H1 (cell line): ENCODE measurements at regions not wholly inside any gene's neighbourhood (a gene's known extent, or its start where the extent isn't known, plus 50 kb on each side); places are given as distances from the start of the nearest gene placed in this dataset.

Experiments
- CTCF ChIA-PET: fragments of 300-600 bp; sonication (Branson Sonifier 250); formaldehyde crosslinking; loops from one replicate; lab custom pipeline; 2021; ENCODE audit not compliant: partially characterized antibody; lab: Charles Lee
- POLR2A ChIA-PET: fragments of 300-600 bp; sonication (Branson Sonifier 250); formaldehyde crosslinking; loops from one replicate; lab custom pipeline; 2021; ENCODE audit warnings: inconsistent platforms; ENCODE audit not compliant: partially characterized antibody; lab: Charles Lee
- DNase-seq, 2 experiments: peaks; one replicate each; pipeline versions ENCODE4 v3.0.0 to v3.0.0-alpha.2; 2010 to 2022; ENCODE audit warnings: low spot score in 2 of 2, low read depth in 1 of 2, mixed read lengths in 1 of 2
- FAIRE-seq: peaks from 2 replicates; lab custom pipeline; 2011; peaks lifted over from hg19 to GRCh38; lab: Jason Lieb, UNC
- H2AFZ ChIP-seq: 2 replicates; pipeline ENCODE4 v1.8.1; 2012; ENCODE audit warnings: low read length, inconsistent platforms
- H2AK5ac ChIP-seq: 2 replicates; pipeline ENCODE4 v1.6.1; 2013; ENCODE audit warnings: low read depth, low read length
- H2BK120ac ChIP-seq: replicated peaks from 2 replicates; pipeline ENCODE3; 2013; ENCODE audit warnings: low read depth, low read length, inconsistent platforms
- H2BK12ac ChIP-seq: 2 replicates; pipeline ENCODE4 v1.6.1; 2013; ENCODE audit warnings: low read depth, low read length
- H2BK15ac ChIP-seq: 2 replicates; pipeline ENCODE4 v1.6.1; 2013; ENCODE audit warnings: low read length
- H2BK20ac ChIP-seq: 2 replicates; pipeline ENCODE4 v1.6.1; 2013; ENCODE audit warnings: low read length
- H2BK5ac ChIP-seq: 2 replicates; pipeline ENCODE4 v1.6.1; 2013; ENCODE audit warnings: low read depth, low read length
- H3K14ac ChIP-seq: 2 replicates; pipeline ENCODE4 v1.6.1; 2013; ENCODE audit warnings: inconsistent platforms; ENCODE audit not compliant: insufficient read length
- H3K18ac ChIP-seq: 2 replicates; pipeline ENCODE4 v1.6.1; 2013; ENCODE audit warnings: low read length; ENCODE audit errors: extremely low read depth
- H3K23ac ChIP-seq: 2 replicates; pipeline ENCODE4 v1.6.1; 2013; ENCODE audit warnings: inconsistent platforms; ENCODE audit not compliant: insufficient read length
- H3K23me2 ChIP-seq: 2 replicates; pipeline ENCODE4 v1.6.1; 2013; ENCODE audit warnings: low read depth, low read length
- H3K27ac ChIP-seq: 2 replicates; pipeline ENCODE4 v1.6.1; 2011; ENCODE audit warnings: low read depth, low read length, inconsistent platforms
- H3K27me3 ChIP-seq, 4 experiments: replicated peaks in 1 of 4; 1 replicate in 1 of 4; 2 replicates in 3 of 4; pipeline versions ENCODE4 v1.6.1 to v1.8.1; 2011 to 2013; ENCODE audit warnings: low read length in 3 of 4, mild to moderate bottlenecking in 3 of 4, inconsistent platforms in 2 of 4, mixed read lengths in 2 of 4, moderate library complexity in 1 of 4; ENCODE audit not compliant: control insufficient read depth in 3 of 4, insufficient read depth in 3 of 4; ENCODE audit errors: extremely low read depth in 1 of 4
- H3K36me3 ChIP-seq, 4 experiments: 2 replicates each; pipeline versions ENCODE4 v1.6.1 to v1.8.1; 2011 to 2013; ENCODE audit warnings: mild to moderate bottlenecking in 4 of 4, low read length in 3 of 4, moderate library complexity in 2 of 4, control low read depth in 1 of 4, inconsistent platforms in 1 of 4; ENCODE audit not compliant: insufficient read depth in 4 of 4, control insufficient read depth in 2 of 4
- H3K4ac ChIP-seq: replicated peaks from 2 replicates; pipeline ENCODE3; 2013; ENCODE audit warnings: low read length, low read depth, mixed read lengths, inconsistent platforms; ENCODE audit not compliant: insufficient read length
- H3K4me1 ChIP-seq, 4 experiments: replicated peaks in 1 of 4; 1 replicate in 1 of 4; 2 replicates in 3 of 4; pipeline versions ENCODE4 v1.6.1 to v1.8.1; 2011 to 2013; ENCODE audit warnings: low read length in 3 of 4, inconsistent platforms in 2 of 4, mixed read lengths in 1 of 4; ENCODE audit not compliant: insufficient read depth in 4 of 4, control insufficient read depth in 3 of 4
- H3K4me2 ChIP-seq, 2 experiments: 2 replicates each; pipeline versions ENCODE4 v1.6.1 to v1.8.1; 2011 to 2013; ENCODE audit warnings: low read depth in 2 of 2, low read length in 2 of 2, control low read depth in 1 of 2, inconsistent platforms in 1 of 2, mild to moderate bottlenecking in 1 of 2; ENCODE audit not compliant: insufficient read depth in 1 of 2
- H3K4me3 ChIP-seq, 4 experiments: fragments of 200-600, 300-600 bp in 1 of 4; sonication (generic), shearing (Covaris generic), sonication (Bioruptor Twin) in 1 of 4; 2 replicates each; pipeline versions ENCODE4 v1.5.1 to v1.8.1; 2011 to 2016; ENCODE audit warnings: low read length in 4 of 4, low read depth in 3 of 4, control low read depth in 2 of 4, inconsistent platforms in 2 of 4, mild to moderate bottlenecking in 2 of 4, mixed read lengths in 1 of 4, moderate library complexity in 1 of 4; ENCODE audit not compliant: insufficient read depth in 2 of 4; ENCODE audit errors: extremely low read depth in 1 of 4
- H3K56ac ChIP-seq: replicated peaks from 2 replicates; pipeline ENCODE3; 2013; ENCODE audit warnings: low read depth, mild to moderate bottlenecking, mixed read lengths, low read length, inconsistent platforms; ENCODE audit not compliant: insufficient read length
- H3K79me1 ChIP-seq: 2 replicates; pipeline ENCODE4 v1.6.1; 2013; ENCODE audit warnings: low read depth, low read length, control low read depth
- H3K79me2 ChIP-seq, 2 experiments: 2 replicates each; pipeline versions ENCODE4 v1.6.1 to v1.8.1; 2012 to 2013; ENCODE audit warnings: low read length in 2 of 2, mild to moderate bottlenecking in 2 of 2, inconsistent platforms in 1 of 2; ENCODE audit not compliant: insufficient read depth in 2 of 2, control insufficient read depth in 1 of 2
- H3K9ac ChIP-seq, 4 experiments: replicated peaks in 1 of 4; 1 replicate in 1 of 4; 2 replicates in 3 of 4; pipeline versions ENCODE4 v1.6.1 to v1.8.1; 2011 to 2013; ENCODE audit warnings: low read depth in 3 of 4, low read length in 3 of 4, control low read depth in 2 of 4, mild to moderate bottlenecking in 2 of 4, moderate library complexity in 2 of 4, inconsistent platforms in 1 of 4; ENCODE audit errors: extremely low read depth in 1 of 4
- H3K9me3 ChIP-seq, 2 experiments: 2 replicates each; pipeline versions ENCODE4 v1.6.1 to v1.8.1; 2012 to 2013; ENCODE audit warnings: mild to moderate bottlenecking in 2 of 2, moderate library complexity in 2 of 2, control low read depth in 1 of 2, inconsistent platforms in 1 of 2, low read depth in 1 of 2, low read length in 1 of 2, mixed read lengths in 1 of 2; ENCODE audit not compliant: insufficient read depth in 2 of 2
- H4K20me1 ChIP-seq, 2 experiments: replicated peaks in 1 of 2; 2 replicates each; pipeline versions ENCODE3 to v1.8.1; 2011 to 2013; ENCODE audit warnings: inconsistent platforms in 2 of 2, low read length in 2 of 2, mild to moderate bottlenecking in 1 of 2; ENCODE audit not compliant: insufficient read depth in 2 of 2, control insufficient read depth in 1 of 2
- H4K5ac ChIP-seq: 2 replicates; pipeline ENCODE4 v1.6.1; 2013; ENCODE audit warnings: low read length, low read depth, mixed read lengths, inconsistent platforms; ENCODE audit not compliant: insufficient read length
- H4K8ac ChIP-seq: 2 replicates; pipeline ENCODE4 v1.8.0; 2013; ENCODE audit warnings: mild to moderate bottlenecking, moderate library complexity, low read length, inconsistent platforms; ENCODE audit not compliant: insufficient read depth; ENCODE audit errors: extremely low read depth
- H4K91ac ChIP-seq: replicated peaks from 2 replicates; pipeline ENCODE3; 2013; ENCODE audit warnings: low read length, mixed read lengths, inconsistent platforms; ENCODE audit not compliant: insufficient read length
- CBX5 ChIP-seq: fragments of 300-800, 300-1000 bp; sonication (generic); IDR thresholded peaks from 2 replicates; pipeline ENCODE4 v1.7.1; 2016; ENCODE audit warnings: antibody characterized with exemption, low read length, low read depth
- HDAC2 ChIP-seq, 2 experiments: fragments of 300-600 bp in 1 of 2; sonication (generic) in 1 of 2; IDR thresholded peaks; 2 replicates each; pipeline ENCODE4 v1.6.1; 2011 to 2012; ENCODE audit warnings: low read depth in 2 of 2, low read length in 2 of 2, mild to moderate bottlenecking in 2 of 2, moderate library complexity in 2 of 2, borderline replicate concordance in 1 of 2, inconsistent platforms in 1 of 2
- JUN ChIP-seq: IDR thresholded peaks from 2 replicates; pipeline ENCODE4 v1.6.1; 2011; ENCODE audit warnings: low read depth, mild to moderate bottlenecking, improper control_type of control experiment, low read length
- PHF8 ChIP-seq: fragments of 200-600 bp; sonication (generic); conservative IDR thresholded peaks from 2 replicates; pipeline ENCODE4 v1.7.1; 2012; ENCODE audit warnings: low read depth, mild to moderate bottlenecking, inconsistent platforms, low read length, moderate library complexity
- RXRA ChIP-seq: IDR thresholded peaks from 2 replicates; pipeline ENCODE4 v1.6.1; 2011; ENCODE audit warnings: low read depth, mild to moderate bottlenecking, low read length, moderate library complexity; ENCODE audit not compliant: insufficient read depth
- WGBS, 2 experiments: shearing (Covaris generic) in 1 of 2; methylation state at CpG; one replicate each; pipeline versions ENCODE4 v1.1.6 to v1.1.7; 2013 to 2015; ENCODE audit warnings: low lambda C conversion rate in 2 of 2, mixed read lengths in 2 of 2, inconsistent platforms in 1 of 2, low coverage in 1 of 2, missing lambda C conversion rate in 1 of 2; ENCODE audit not compliant: insufficient replicate concordance in 2 of 2, insufficient coverage in 1 of 2, insufficient read length in 1 of 2; ENCODE audit errors: extremely low coverage in 1 of 2, missing lambda C conversion rate in 1 of 2; 5-methylcytosine and 5-hydroxymethylcytosine counted together
- TF ChIP-seq, protein P1 (sequence below): IDR thresholded peaks from 2 replicates; pipeline ENCODE4 v1.6.1; 2012; ENCODE audit warnings: inconsistent platforms

- no peaks in the 10 kb centered on the region for H3K9me3 ChIP-seq
- no peaks in the 10 kb centered on the region for H3K4me1 ChIP-seq
- no peak overlapping the region for H3K18ac ChIP-seq
- H3K4me2 ChIP-seq = no peak overlapping the region
- no peak overlapping the region for H2AK5ac ChIP-seq
- no peak overlapping the region for H3K23ac ChIP-seq
- no peak overlapping the region for H4K5ac ChIP-seq
- no peak overlapping the region for H3K4ac ChIP-seq
- no peak overlapping the region for H4K91ac ChIP-seq
- FAIRE-seq = no peak
- no peaks in the 10 kb centered on the region for H4K20me1 ChIP-seq
- no peak overlapping the region for H2BK15ac ChIP-seq
- H3K79me2 ChIP-seq = no peaks in the 10 kb centered on the region
- H2BK20ac ChIP-seq = no peak overlapping the region
- H3K79me1 ChIP-seq = no peaks in the 10 kb centered on the region
- no peak overlapping the region for H4K8ac ChIP-seq
- H3K56ac ChIP-seq = no peak overlapping the region
- ChIA-PET POLR2A (no interaction called here), CTCF (interaction anchor here (1.0 kb wide), 1 partner anchor 10 kb away, joined by 3 read pairs; no protein-coding TSS in a partner anchor)
- no peak overlapping the region for H2BK5ac ChIP-seq
- 91% methylated on average over 1 of the region's 1 CpG; no CpG with 5 or more reads in 1 of the 2 experiments for WGBS, 2 experiments
- no peak overlapping the region for H2BK120ac ChIP-seq
- no peaks in the 10 kb centered on the region for H3K27me3 ChIP-seq
- no peak overlapping the region; the same call in 1 of the 2 replicates for H2AFZ ChIP-seq
- no peak overlapping the region for H2BK12ac ChIP-seq
- TF ChIP-seq, protein P1, sequence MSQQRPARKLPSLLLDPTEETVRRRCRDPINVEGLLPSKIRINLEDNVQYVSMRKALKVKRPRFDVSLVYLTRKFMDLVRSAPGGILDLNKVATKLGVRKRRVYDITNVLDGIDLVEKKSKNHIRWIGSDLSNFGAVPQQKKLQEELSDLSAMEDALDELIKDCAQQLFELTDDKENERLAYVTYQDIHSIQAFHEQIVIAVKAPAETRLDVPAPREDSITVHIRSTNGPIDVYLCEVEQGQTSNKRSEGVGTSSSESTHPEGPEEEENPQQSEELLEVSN = no peak
- no peak for TF ChIP-seq CBX5
- TF ChIP-seq JUN = no peak
- TF ChIP-seq PHF8 = no peak
- TF ChIP-seq RXRA = no peak
- no peak for TF ChIP-seq HDAC2 (IDR thresholded peaks at IDR 0.05; ENCODE audit: borderline replicate concordance in 1 of 2, low read depth in 2 of 2, low read length in 2 of 2)
- H3K9ac ChIP-seq = no peak overlapping the region
- no peak overlapping the region for H3K14ac ChIP-seq
- no peak overlapping the region for H3K27ac ChIP-seq
- DNase-seq = no peak
- H3K36me3 ChIP-seq = no peaks in the 10 kb centered on the region
- no peak overlapping the region for H3K4me3 ChIP-seq
- no peaks in the 10 kb centered on the region for H3K23me2 ChIP-seq
Measured at GRCh38 chr5:92629574-92629973, 951.4 kb downstream of the NR2F1-AS1 start.
